Progenitor cell of endocrine pancreas (in vitro differentiated cells): ENCODE measurements at regions not wholly inside any gene's neighbourhood (a gene's known extent, or its start where the extent isn't known, plus 50 kb on each side); places are given as distances from the start of the nearest gene placed in this dataset.

Experiments
- DNase-seq: peaks from one replicate; pipeline ENCODE4 v3.0.0; 2021; ENCODE audit warnings: low spot score; ENCODE audit not compliant: unreplicated experiment
- H3K27ac Mint-ChIP-seq: 2 replicates; pipeline ENCODE4 v1.8.0; 2021; ENCODE audit warnings: mild to moderate bottlenecking, moderate library complexity, mixed read lengths
- H3K27me3 Mint-ChIP-seq: 2 replicates; pipeline ENCODE4 v1.8.0; 2021; ENCODE audit warnings: mixed read lengths
- H3K36me3 Mint-ChIP-seq: 2 replicates; pipeline ENCODE4 v1.8.0; 2022; ENCODE audit warnings: mixed read lengths; ENCODE audit not compliant: insufficient read depth
- H3K4me1 Mint-ChIP-seq: 2 replicates; pipeline ENCODE4 v1.8.0; 2021; ENCODE audit warnings: low read depth, mixed read lengths
- H3K4me3 Mint-ChIP-seq: 2 replicates; pipeline ENCODE4 v1.8.0; 2021; ENCODE audit warnings: low read depth, mild to moderate bottlenecking, moderate library complexity, mixed read lengths
- H3K9me3 Mint-ChIP-seq: 2 replicates; pipeline ENCODE4 v1.8.0; 2021; ENCODE audit warnings: low read depth, mixed read lengths
- TF ChIP-seq, protein P1 (sequence below): fragments of 200-600 bp; sonication (generic); IDR thresholded peaks from one replicate; pipeline ENCODE4 v1.5.0; 2021; ENCODE audit warnings: antibody characterized with exemption, mild to moderate bottlenecking; ENCODE audit not compliant: unreplicated experiment

DNA sequence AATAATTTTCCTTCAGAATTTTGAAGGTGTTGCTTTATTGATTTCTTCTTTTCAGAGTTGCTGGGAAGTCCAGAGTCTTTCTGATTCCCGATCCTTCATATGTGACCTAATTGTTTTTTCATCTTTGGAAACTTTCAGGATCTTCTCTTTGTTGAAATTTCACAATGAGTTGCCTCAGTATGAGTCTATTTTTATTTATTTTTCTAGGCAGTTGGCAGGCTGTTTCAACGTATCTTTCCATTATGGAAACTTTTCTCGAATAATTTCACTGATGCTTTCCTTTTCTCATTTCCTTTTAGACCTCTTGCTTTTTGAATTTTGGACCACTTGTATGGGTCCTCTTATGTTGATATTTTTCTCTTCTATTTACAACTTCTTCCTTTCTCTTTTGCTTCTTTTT lies 354.3 kb downstream of the TGFB2 start:
- Mint-ChIP-seq H3K9me3 (no peaks in the 10 kb centered on the region), H3K4me1 (peaks cover 6% of the 10 kb centered on the region), H3K36me3 (no peaks in the 10 kb centered on the region), H3K4me3 (no peak overlapping the region), H3K27ac (no peak overlapping the region), H3K27me3 (no peaks in the 10 kb centered on the region)
- DNase-seq = no peak
- TF ChIP-seq, protein P1, sequence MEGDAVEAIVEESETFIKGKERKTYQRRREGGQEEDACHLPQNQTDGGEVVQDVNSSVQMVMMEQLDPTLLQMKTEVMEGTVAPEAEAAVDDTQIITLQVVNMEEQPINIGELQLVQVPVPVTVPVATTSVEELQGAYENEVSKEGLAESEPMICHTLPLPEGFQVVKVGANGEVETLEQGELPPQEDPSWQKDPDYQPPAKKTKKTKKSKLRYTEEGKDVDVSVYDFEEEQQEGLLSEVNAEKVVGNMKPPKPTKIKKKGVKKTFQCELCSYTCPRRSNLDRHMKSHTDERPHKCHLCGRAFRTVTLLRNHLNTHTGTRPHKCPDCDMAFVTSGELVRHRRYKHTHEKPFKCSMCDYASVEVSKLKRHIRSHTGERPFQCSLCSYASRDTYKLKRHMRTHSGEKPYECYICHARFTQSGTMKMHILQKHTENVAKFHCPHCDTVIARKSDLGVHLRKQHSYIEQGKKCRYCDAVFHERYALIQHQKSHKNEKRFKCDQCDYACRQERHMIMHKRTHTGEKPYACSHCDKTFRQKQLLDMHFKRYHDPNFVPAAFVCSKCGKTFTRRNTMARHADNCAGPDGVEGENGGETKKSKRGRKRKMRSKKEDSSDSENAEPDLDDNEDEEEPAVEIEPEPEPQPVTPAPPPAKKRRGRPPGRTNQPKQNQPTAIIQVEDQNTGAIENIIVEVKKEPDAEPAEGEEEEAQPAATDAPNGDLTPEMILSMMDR = no peak

DNA sequence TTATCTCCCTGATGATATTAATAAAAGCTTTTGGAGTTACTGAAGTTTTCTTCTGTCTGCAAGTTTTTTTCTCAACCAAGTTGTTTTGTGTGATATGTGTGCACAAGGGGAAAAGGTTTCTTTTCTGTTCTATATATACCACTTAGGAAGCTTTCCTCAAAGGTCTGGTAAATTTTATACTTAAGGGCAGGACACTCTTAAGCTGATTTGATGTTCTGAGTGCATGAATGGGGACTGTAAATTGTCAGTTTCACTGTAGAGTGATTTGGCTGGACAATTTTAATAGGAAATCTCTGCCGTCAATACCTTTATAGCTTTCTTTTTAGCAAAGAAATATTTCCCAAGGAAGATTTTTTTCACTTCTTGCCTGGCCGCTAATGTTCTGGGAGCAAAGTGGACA lies 354.7 kb downstream of the TGFB2 start:
- no peak for DNase-seq
- no peak overlapping the region for H3K4me3 Mint-ChIP-seq
- no peak overlapping the region for H3K27ac Mint-ChIP-seq
- TF ChIP-seq, protein P1 = no peak
- H3K36me3 Mint-ChIP-seq = no peaks in the 10 kb centered on the region
- H3K9me3 Mint-ChIP-seq = no peaks in the 10 kb centered on the region
- no peaks in the 10 kb centered on the region for H3K27me3 Mint-ChIP-seq
- H3K4me1 Mint-ChIP-seq = peaks cover 6% of the 10 kb centered on the region

DNA sequence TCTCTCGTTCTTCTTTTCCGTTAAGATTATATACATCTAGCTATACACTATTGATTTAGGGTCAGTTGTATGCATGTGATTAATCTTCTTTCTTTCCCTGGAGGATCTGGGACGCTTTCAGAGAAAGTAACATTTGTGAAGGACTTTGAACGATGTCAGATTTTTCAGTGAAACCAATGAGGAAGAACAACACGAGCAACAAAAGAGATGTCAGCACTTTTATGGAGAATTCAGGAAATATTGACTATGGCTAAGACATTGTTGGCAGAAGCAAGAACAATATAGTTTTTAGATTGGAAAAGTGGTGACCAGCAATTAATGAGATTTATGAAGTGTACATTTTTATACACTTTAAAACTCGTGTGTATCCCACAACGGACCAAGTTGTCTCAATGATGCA lies 355.5 kb downstream of the TGFB2 start:
- no peak overlapping the region for H3K4me3 Mint-ChIP-seq
- H3K36me3 Mint-ChIP-seq = no peaks in the 10 kb centered on the region
- no peak overlapping the region for H3K27ac Mint-ChIP-seq
- H3K4me1 Mint-ChIP-seq = peaks cover 9% of the 10 kb centered on the region
- no peaks in the 10 kb centered on the region for H3K27me3 Mint-ChIP-seq
- H3K9me3 Mint-ChIP-seq = no peaks in the 10 kb centered on the region
- TF ChIP-seq, protein P1 = no peak
- DNase-seq = no peak

DNA sequence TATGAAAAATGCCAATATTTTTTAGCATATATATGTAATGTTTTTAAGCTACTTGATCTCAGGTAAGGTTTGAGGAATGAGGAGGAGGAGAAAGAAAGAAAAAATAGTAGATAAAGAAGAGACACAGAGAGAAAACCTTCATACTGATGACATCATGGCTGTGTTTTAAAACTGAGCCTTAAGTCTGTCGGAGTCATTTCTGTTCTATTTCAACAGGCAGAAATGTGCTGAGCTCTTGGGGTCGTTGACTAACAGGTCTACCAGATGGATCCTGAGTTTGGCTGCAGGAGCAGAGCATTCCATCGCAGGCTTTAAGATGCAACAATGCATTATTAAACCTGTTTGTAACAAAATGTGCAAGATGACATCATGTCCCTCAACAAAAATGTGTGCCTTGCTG lies 356.0 kb downstream of the TGFB2 start:
- H3K4me3 Mint-ChIP-seq = no peak overlapping the region
- TF ChIP-seq, protein P1 = no peak
- no peaks in the 10 kb centered on the region for H3K9me3 Mint-ChIP-seq
- no peak overlapping the region for H3K27ac Mint-ChIP-seq
- no peak for DNase-seq
- no peaks in the 10 kb centered on the region for H3K36me3 Mint-ChIP-seq
- H3K4me1 Mint-ChIP-seq = peaks cover 13% of the 10 kb centered on the region
- H3K27me3 Mint-ChIP-seq = no peaks in the 10 kb centered on the region

DNA sequence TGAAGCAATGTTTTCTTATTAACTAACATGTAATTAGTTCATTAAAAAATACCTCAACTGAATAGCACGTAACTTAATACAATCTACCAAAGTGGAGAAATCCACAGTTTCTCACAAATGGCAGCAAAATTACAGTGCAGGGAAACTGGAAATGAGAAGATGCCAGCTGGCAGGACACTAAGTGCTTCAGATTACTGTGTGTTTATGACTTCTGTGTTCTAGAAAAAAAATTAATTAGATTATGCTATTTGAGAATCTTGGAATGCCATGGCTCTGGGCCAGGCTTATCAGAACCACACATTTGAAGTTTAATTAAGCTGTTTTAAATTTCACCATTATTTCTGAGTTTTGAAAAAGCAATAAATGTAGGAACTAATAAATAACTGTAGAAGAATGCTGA lies 357.6 kb downstream of the TGFB2 start:
- Mint-ChIP-seq H3K4me3 (no peak overlapping the region), H3K36me3 (no peaks in the 10 kb centered on the region), H3K27me3 (no peaks in the 10 kb centered on the region), H3K4me1 (peaks cover 20% of the 10 kb centered on the region), H3K27ac (no peak overlapping the region), H3K9me3 (peaks cover 4% of the 10 kb centered on the region)
- TF ChIP-seq, protein P1 = no peak
- no peak for DNase-seq

DNA sequence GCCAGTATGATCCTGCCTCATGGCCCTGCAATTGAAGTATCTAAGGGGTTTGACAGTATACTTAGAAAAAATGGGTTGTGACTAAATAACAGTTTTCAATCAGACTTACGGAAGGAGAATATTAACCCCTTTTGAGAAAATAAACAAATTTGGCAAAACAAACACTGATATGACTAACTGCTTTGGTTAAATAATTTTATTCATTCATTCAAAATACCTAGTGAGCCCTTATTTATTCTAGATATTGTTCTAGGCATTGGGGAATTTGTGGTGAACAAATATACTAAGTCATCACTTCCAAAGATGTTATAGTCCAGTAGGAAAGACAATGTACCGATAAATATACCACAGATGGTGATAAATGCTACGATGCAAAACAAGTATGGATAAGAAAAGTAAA lies 358.7 kb downstream of the TGFB2 start:
- H3K36me3 Mint-ChIP-seq = no peaks in the 10 kb centered on the region
- DNase-seq = no peak
- H3K27ac Mint-ChIP-seq = no peak overlapping the region
- H3K27me3 Mint-ChIP-seq = no peaks in the 10 kb centered on the region
- H3K4me1 Mint-ChIP-seq = peaks cover 20% of the 10 kb centered on the region
- TF ChIP-seq, protein P1 = no peak
- no peak overlapping the region for H3K4me3 Mint-ChIP-seq
- H3K9me3 Mint-ChIP-seq = peaks cover 4% of the 10 kb centered on the region
